HG03521 (cell line): ENCODE measurements at regions not wholly inside any gene's neighbourhood (a gene's known extent, or its start where the extent isn't known, plus 50 kb on each side); places are given as distances from the start of the nearest gene placed in this dataset.

Source experiments
- ATAC-seq: cut with Tn5 transposase; IDR thresholded peaks from one replicate; pipeline ENCODE4 v1.9.1; 2021; ENCODE audit warnings: mild to moderate bottlenecking, moderate library complexity; ENCODE audit not compliant: unreplicated experiment

- no peak for ATAC-seq
Observed at GRCh38 chr10:117914334-117914733, 132.4 kb downstream of the RAB11FIP2 start.

- no peak for ATAC-seq
Observed at GRCh38 chr10:117920956-117921355, 125.8 kb downstream of the RAB11FIP2 start.

GRCh38 chr10:117921421-117921820 is 125.3 kb downstream of the RAB11FIP2 start:
- ATAC-seq = no peak

- no peak for ATAC-seq
Observed at GRCh38 chr10:117924820-117925219, 121.9 kb downstream of the RAB11FIP2 start.

- ATAC-seq = no peak
Observed at GRCh38 chr10:117925369-117925768, 121.4 kb downstream of the RAB11FIP2 start.

GRCh38 chr10:117926491-117926890 is 120.2 kb downstream of the RAB11FIP2 start:
- no peak for ATAC-seq

- no peak for ATAC-seq
Observed at GRCh38 chr10:117927332-117927731, 119.4 kb downstream of the RAB11FIP2 start.

- ATAC-seq = no peak
Observed at GRCh38 chr10:117927871-117928270, 118.9 kb downstream of the RAB11FIP2 start.

GRCh38 chr10:117928281-117928680 is 118.5 kb downstream of the RAB11FIP2 start:
- ATAC-seq = no peak

- ATAC-seq = no peak
Observed at GRCh38 chr10:117928741-117929140, 118.0 kb downstream of the RAB11FIP2 start.

- no peak for ATAC-seq
Observed at GRCh38 chr10:117929327-117930067, 117.2 kb downstream of the RAB11FIP2 start.

- no peak for ATAC-seq
Observed at GRCh38 chr10:117931078-117931477, 115.7 kb downstream of the RAB11FIP2 start.

- ATAC-seq = no peak
Observed at GRCh38 chr10:117933036-117933435, 113.7 kb downstream of the RAB11FIP2 start.

- ATAC-seq = no peak
Observed at GRCh38 chr10:117934477-117934876, 112.3 kb downstream of the RAB11FIP2 start.

- ATAC-seq = no peak
Observed at GRCh38 chr10:117936141-117936540, 110.6 kb downstream of the RAB11FIP2 start.

GRCh38 chr10:117936566-117936965 is 110.2 kb downstream of the RAB11FIP2 start:
- ATAC-seq = no peak

GRCh38 chr10:117936976-117937375 is 109.8 kb downstream of the RAB11FIP2 start:
- no peak for ATAC-seq

- no peak for ATAC-seq
Observed at GRCh38 chr10:117938104-117938503, 108.6 kb downstream of the RAB11FIP2 start.

- no peak for ATAC-seq
Observed at GRCh38 chr10:117942226-117942625, 104.5 kb downstream of the RAB11FIP2 start.

- no peak for ATAC-seq
Observed at GRCh38 chr10:117944676-117945447, 101.9 kb downstream of the RAB11FIP2 start.

- ATAC-seq = no peak
Observed at GRCh38 chr10:117945651-117946050, 101.1 kb downstream of the RAB11FIP2 start.

GRCh38 chr10:117946525-117947070 is 100.1 kb downstream of the RAB11FIP2 start:
- ATAC-seq = no peak
